HG03103 (cell line): ENCODE measurements at regions not wholly inside any gene's neighbourhood (a gene's known extent, or its start where the extent isn't known, plus 50 kb on each side); places are given as distances from the start of the nearest gene placed in this dataset.

Source experiments
- ATAC-seq: cut with Tn5 transposase; IDR thresholded peaks from one replicate; pipeline ENCODE4 v1.9.1; 2021; ENCODE audit warnings: low read depth; ENCODE audit not compliant: unreplicated experiment

DNA sequence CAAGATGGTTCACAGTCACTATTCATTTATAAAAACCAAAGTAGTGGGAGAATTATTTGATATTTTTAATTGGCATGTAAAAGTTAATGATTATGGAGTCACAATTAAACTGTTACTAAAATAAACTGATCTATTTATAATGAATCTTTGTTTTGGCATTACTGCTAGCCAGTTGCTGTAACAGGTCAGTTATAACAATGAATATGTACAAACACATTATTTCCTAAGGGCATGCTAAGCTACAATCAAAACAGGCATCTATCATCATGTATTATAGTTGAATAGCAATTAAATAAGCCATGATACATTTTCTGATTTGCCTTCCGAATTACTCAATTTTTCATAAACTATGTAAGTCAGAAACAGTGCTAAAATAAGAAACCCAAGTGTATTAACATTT is 518.3 kb downstream of the SLC16A7 start:
- ATAC-seq, result no peak

DNA sequence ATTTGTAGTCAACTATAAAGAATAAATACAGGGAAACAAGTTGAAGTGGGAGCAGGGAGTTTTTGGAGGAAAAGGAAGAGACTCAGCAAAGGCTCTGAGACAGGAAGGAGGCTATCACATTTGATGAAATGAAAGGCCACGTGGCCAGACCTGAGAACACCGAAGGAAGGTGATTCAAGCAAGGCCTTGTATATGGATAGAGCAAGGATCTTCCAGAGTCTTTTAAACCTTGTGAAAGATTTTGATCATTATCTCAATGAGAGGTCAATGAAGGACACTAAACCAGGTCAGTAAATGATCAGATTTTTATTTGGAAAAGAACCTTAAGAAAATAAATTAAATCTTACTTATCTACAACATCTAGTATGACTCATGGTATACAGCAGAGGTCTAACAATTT is 523.5 kb downstream of the SLC16A7 start:
- ATAC-seq, result no peak

DNA sequence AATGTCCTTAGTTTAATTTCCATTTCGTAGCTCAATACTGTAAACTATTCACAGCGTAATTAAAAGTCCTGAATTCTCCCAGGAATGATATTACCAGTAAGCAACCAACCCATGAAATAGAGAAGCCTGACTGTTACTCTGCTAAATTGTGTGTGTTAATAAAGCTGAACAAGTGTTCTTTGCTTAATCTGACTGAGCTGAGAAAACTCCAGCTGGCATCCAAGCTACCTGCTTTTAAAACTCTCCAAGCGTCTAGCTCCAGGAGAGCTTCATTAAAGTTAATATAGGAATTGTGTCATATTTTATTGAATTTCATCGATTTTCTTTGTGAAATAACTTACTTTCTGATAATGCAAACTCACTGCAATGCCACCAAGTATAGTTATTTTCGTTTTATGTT is 524.4 kb downstream of the SLC16A7 start:
- ATAC-seq, result no peak

GRCh38 chr12:60123557-60123956 is 527.7 kb downstream of the SLC16A7 start:
- no peak for ATAC-seq

DNA sequence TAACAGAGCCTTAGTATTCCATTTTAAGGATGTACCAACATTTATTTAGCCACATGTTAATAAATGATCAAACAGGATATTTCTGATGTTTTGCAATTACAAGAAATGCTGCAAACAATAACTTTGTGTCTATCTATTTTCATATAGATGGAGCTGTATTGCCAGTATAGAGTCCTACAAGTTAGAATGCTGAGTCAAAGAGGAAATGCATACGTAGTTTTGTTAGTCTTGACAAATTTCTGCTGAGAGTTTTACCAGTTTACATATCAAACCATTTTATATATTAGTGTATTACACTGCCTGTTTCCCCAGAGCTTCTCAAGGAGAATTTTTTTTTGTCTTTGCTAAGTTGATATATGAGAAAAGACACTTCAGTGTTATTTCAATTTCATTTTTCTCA is 541.7 kb downstream of the SLC16A7 start:
- ATAC-seq, result no peak

DNA sequence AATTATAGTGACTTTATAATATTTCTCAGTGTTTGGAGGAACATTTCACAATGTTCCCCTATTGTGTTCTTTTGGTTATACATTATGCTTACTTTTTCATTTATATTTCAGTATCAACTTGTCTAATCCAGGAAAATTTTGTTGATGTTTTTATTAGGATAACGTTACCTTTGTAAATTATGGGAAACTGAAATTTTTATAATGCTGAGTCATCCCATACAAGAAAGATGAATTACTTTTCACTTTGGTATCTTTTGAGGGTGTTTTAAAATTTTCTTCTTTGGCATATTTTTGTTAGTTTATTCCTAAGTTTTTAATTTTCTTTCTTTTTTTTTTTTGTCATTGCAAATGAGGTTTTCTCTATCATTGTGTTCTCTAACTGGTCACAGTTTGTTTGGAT is 542.7 kb downstream of the SLC16A7 start:
- no peak for ATAC-seq

DNA sequence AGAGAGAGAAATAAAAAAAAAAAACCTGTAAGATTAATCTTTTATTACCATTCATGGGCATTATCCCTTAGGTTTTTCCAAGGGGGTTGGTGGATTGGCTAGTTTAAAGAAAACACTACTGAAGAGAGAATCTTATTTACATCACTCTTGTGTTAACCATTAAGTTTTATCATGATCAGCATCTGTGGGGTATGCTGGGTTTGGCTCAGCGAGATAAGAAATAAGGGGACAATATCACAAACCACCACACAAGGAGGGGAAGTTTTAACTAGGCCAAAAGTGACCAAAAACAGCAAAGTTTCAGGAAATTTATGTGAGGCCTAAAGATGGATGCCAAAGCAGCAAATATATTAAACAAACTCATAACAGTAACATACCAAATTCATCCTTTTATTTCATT is 548.6 kb downstream of the SLC16A7 start:
- no peak for ATAC-seq

GRCh38 chr12:60148109-60148508 is 552.3 kb downstream of the SLC16A7 start:
- no peak for ATAC-seq

DNA sequence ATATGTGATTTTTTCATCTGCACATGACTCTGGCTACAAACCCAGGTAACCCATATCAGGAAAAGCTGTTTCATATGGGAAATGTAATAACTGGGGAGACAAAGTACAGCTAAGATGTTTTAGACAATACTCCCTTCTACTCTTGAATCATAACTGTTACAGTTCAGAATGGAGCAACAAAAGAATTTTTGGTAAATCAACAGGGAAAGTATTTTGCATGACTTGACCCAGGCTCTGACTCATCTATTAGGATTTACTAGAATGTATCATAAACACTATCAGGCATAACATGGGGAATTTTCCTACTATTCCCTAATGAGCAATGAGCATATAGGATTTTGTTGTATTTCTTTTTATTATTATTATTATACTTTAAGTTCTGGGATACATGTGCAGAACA is 553.0 kb downstream of the SLC16A7 start:
- ATAC-seq, result no peak

- no peak for ATAC-seq
Observed at GRCh38 chr12:60152756-60153155, 556.9 kb downstream of the SLC16A7 start.

GRCh38 chr12:60159761-60160160 is 563.9 kb downstream of the SLC16A7 start:
- no peak for ATAC-seq

DNA sequence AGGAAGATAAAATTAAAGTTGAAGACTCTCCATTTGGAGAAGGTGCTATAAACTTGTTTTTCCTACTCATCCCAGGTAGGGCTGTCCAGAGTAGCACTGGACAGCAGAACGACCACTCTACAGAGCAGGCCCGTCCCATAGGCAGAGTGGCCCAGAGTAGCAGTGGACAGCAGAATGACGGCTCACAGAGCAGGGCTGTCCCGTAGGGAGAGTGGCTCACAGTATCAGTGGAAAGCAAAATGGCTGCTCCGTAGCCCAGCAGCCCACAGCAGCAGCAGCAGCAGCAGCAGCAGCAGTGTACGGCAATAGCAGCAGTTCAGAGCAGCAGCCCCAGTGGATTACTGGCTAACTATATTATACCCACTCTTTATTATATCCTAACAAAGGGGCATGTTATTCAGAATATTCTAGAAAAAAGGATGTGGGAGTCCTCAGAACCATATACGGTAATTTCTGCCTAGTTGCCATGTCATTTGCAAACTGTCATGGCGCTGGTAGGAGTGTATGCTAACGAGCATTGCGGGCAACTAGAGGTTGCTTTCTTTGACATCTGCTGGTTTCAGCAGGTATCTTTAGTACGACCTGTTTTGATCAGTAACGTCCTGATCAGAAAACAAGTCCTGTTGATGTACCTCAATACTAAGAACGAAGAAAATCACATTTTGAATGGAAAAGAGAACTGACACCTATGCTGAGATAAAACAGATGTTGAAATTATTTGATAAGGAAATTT is 567.3 kb downstream of the SLC16A7 start:
- no peak for ATAC-seq

DNA sequence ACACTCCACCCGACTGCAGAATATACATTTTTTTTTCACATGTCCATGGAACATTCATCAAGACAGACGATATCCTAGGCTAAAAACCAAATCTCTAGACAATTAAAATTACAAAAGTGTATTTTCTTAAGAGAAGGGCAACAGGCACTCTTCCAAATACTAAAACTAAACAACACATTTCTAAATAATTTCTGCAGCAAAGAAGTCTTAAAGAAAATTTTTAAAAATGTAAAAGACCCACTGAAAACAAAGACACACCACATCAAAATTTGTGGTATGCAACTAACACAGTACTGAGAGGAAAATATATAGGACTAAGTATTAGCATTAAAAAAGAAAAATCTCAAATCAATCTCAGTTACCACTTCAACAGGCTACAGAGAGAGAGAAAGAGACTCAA is 570.0 kb downstream of the SLC16A7 start:
- ATAC-seq, result no peak

GRCh38 chr12:60168441-60168840 is 572.6 kb downstream of the SLC16A7 start:
- no peak for ATAC-seq

GRCh38 chr12:60169904-60170303 is 574.1 kb downstream of the SLC16A7 start:
- ATAC-seq, result no peak

DNA sequence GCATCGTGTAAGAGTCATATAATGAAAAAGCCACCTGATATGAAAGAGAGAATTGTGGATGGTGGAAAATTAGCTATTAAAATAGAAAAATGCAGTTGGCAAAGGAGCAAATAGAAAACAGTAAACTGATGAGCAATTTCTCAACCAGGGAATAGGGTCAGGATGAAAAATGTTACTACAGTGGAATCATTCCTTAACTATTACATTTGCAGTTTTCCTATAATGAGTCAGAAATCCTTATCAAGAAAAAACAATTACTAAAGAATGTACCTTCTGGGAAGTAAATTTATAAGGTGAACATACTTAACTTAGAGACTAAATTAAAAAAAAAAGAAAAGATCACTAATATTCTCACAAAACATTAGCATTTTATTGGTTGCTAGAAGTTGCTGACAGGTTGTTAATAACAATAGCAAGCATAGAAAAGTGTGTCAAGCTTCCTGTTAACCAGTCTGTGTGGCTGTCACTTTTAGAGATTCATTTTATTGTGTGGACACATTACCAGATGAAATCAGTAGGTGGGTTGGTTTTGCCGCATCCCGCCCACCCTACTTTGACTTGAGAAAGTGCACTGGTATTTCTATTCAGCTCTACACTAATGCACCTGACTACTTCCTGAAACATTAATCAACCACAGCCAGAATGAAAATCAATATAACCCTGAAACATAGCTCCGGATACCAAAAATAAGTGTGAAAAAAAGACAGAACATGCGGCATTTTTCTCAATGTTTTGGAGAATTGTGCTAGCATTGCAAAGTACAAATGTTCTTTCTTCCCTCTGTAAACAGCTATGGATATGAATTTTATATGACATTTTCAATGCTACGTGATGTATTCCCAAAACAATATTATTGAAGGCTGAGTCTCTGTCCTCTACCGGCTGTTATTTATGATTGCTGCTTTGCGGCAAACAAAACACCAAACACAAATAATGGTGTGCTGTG is 576.7 kb downstream of the SLC16A7 start:
- no peak for ATAC-seq

DNA sequence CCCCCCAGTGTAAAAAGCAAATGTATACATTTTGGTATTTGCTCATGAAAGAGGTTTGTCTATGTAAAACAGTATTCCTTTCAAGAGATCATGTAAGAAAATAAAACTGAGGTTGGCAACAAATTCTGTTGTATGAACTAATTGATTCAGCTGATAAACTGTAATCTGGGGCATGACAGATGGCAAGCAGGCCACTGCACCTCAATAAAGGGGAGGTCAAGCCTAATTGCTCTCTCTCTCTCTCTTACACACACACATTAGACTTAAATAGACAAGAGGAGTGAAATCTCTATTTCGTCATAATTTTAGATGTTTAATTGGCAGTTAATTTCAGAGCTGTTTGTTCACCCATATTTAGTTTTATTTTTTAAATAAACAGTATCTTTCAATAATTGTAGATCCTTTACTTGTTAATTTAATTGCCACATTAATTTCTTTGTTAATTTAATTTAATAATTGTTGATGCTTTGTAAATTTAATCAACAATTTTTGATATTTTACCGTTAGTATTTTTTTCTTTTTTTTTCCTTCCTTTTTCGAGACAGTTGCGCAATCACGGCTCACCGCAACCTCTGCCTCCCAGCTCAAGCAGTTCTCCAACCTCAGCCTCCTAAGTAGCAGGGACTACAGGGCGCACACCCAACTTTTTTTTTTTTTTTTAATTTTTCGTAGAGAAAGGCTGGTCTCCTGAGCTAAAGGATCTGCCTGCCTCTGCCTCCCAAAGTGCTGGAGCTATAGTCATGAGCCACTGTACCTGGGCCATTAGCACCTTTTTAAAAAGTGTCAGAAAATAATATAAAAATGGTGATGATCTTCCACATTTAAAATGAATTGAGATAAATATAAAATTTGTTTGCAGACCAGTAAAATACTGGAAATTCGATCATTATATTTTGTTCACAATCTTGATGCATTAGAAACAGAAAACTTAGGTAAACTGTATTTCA is 577.7 kb downstream of the SLC16A7 start:
- no peak for ATAC-seq

DNA sequence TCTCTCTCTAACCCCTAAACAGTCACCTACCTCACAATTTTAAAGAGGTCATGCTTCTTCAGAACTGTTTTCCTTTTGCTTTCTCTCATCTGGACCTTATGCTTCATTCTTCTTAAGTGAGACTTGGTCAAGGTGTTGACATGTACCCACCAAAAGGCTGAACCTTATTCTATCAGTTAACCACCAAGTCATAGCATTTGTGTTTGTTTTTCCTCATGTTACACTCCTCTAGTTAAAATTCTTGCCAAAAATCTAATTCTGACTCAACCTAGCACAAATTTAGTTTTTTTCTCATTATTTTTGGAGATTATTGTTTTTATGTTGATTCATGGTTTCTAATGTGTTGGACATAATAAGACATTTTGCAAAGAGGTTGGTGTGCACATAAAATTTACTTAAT is 578.6 kb downstream of the SLC16A7 start:
- ATAC-seq, result no peak

DNA sequence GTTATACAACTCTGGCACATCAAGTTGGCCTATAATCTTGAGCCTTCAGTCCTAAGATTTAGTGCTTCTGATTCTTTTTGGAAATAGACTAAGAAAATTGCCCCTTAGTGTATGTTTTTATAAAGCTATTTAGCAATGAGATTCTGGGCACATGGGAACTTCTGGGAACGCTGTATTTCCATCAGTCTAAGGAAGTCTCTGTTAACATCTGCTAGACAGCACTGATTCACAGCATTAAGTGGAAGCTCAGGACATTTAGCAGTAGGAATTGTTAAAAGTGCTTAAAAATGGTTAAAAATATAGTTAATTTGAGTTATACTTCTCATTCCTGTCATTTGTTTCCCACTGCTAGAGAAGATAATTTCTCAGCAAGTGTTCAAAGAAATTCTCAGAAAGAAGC is 579.1 kb downstream of the SLC16A7 start:
- no peak for ATAC-seq

GRCh38 chr12:60176891-60177290 is 581.1 kb downstream of the SLC16A7 start:
- no peak for ATAC-seq

- no peak for ATAC-seq
Observed at GRCh38 chr12:60180298-60180697, 584.5 kb downstream of the SLC16A7 start.
